SK-MEL-5 (cell line): ENCODE measurements at regions not wholly inside any gene's neighbourhood (a gene's known extent, or its start where the extent isn't known, plus 50 kb on each side); places are given as distances from the start of the nearest gene placed in this dataset.
A peak's percentile ranks its signal among the peaks of the same experiment; 100 is the strongest.

Experiments used
- DNase-seq: peaks from one replicate; pipeline ENCODE4 v3.0.0-alpha.2; 2016; ENCODE audit warnings: low read depth, low spot score
- in situ Hi-C: cut with HindIII; loops from 2 replicates; pipeline ENCODE4 v1.10.0; 2016; ENCODE audit warnings: low sequenced_read_pairs, high pct_unique_total_duplicates, low pct_unique_long_range_greater_than_20kb

DNA sequence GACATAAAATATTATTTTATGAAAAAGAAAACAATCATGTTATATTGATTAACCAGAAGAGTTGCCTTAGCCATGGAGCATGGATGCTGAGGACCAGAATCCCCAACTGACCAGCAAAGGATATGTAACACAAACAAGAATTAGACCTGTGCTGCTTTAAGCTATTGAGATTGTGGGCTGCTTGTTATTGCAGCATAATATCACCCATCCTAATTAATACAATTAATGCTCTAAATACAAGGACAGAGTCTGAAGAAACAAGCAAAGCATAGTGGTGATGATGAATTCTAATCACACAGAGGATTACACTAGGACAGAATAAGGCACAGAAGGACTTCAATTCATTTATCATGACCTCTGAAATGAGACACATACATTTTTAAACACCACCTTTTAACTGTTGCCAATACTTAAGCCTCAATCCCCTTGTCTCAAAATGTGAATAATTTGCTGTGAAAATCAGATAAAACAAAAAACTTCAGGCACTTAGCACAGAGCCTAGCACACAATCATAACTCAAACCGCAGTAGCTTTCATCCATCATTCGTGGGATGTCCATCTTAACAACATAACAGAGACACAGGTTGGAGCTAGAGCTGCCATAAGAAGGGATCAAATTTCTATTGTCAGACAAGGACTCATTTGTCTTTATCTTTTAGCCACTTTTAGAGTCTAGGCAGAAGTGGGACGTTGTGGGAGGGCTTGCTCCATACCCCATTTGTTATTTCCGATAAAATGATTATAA lies 449.6 kb upstream of the DCN start:
- in situ Hi-C loops = no loop called here
- no peak for DNase-seq

DNA sequence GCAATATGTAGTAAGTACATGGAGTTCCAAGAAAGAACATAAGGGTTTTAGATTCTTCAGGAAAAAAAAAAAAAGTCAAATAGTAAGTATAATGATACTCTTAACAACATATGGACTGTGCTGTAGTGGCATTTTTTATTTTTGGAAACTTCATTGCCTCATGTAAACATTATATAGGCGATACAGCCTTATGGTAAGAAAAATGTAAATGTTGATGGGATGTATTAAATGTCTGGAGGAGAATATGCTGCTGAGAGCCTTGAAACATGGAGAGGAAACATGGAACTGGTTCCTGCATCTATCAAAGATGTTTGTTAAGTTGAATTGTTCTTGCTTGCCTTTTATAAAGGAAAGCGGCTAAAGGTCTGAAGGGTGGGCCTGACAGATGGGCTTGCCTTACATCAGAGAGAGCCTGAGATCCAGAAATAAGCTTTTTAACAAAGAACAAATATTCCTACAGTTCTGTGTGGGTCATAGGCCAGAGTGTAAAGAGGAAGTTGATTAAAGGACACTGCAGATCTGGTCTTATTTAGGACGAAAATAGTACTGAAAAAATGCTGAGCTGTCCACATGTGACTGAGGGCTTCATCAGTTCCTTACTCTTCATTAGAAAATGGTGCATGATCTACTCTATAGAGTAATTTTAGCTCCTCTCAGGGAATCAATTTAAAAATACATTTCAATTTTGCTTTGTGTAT lies 448.1 kb upstream of the DCN start:
- in situ Hi-C loops = no loop called here

DNA sequence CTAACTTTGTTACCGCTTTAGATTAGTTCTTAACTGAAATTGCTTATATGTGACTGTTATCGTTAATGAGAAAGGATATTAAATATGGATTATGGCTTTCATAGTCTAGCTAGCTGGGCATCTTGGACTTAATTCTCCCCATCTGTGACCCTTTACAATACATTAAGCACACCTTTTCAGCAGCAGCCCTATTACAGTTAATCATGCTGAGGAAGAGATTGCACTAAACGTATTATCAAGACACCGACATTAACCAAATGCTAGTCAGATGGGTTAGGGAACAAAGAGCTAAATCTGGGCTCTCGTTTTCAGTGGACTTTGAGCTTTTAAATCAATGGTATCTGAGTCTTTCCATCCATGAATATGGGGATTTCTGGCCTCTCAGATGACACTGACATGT lies 447.5 kb upstream of the DCN start:
- in situ Hi-C loops = no loop called here

More for the DNA sequence above, 448.1 kb upstream of the DCN start:
- no peak for DNase-seq

DNA sequence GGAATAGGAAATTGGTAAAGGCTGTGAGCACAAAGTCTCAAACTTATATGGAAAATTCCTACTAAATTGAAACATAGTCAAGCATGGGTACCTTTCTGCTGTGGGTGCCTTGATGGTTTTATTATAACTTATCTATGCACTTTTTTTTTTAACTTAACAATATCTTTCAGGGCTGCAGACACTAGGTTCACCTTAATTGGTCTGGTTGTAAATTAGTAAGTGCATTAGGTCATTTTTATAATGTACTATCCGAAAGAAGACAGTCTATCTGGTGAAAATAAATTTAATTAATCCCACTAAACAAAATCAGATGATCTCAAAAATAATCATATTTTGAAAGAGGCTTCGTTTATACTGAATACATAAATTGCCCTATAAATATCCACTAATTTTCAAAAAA lies 446.8 kb upstream of the DCN start:
- DNase-seq = no peak
- in situ Hi-C loops = no loop called here

More for the DNA sequence above, 447.5 kb upstream of the DCN start:
- no peak for DNase-seq

DNA sequence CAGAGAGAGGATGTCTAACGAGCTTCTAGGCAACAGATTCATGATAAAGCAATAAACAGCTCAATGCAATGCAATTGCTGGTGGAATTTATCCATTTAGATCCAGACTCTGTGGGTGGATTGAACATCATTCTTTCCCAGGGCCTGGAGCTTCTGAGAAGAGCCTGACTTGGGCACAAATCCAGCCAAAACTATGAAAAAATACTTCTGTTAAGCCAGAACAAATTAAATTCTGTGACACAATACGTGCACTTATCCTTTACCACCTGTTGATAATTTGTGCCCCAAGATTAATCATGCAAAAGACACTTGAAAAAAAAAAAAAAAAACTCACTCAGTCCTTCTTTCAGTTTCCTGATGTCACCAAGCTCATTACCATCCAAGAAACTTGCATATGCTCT lies 446.0 kb upstream of the DCN start:
- DNase-seq = no peak
- in situ Hi-C loops = no loop called here

DNA sequence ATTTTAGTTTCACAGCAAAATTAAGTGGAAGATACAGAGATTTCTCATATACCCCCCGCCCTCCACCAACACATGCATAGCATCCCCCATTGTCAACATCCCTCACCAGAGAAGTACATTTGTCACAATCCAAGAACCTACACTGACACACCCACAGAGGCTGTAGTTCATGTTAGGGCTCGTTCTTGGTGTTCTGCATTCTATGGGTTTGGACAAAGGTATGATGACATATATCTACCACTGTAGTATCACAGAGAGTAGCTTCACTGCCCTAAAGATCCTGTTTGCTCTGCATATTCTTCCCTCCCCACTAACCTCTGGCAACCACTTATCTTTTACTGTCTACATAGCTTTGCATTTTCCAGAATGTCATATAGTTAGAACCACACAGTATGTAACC lies 444.6 kb upstream of the DCN start:
- DNase-seq = no peak
- in situ Hi-C loops = no loop called here

DNA sequence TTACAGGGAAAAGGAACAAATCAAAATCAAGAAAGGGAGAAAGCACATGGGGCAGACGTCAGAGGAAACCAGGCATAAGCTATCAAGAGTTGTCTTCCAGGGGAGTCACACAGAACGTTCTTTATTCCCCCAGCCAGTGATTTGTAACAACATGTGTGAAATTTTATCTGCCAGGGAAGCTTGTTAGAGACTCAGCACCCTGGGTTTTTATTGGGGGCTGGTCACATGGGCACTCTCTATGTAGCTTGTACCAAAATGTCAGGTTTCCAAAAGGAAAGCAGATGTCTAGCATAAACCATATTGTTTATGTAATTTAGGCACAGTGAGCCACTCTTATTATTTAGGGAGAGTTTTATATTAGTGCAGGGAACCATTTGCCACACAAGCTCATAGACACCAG lies 440.4 kb upstream of the DCN start:
- DNase-seq = peak; percentile 54
- in situ Hi-C loops = no loop called here

DNA sequence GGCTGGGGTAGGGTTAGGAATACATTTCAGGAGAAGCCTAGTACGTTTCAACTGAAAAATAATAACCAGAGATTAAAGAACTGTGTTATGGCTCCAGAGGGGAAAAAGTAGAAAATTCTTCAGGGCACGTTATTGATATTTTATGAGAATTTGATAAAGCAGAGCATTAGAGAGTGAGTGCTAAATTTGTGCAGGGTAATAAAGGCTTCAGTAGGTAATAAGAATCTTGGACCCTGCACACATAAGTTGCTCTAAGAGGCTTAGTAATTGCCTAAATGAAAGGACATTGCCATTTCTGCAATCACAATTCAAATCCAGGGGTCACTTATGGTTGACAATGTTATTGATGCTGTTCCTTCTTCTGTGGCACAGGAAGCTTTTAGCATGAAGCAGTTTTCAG lies 439.4 kb upstream of the DCN start:
- in situ Hi-C loops = no loop called here
- DNase-seq = no peak

DNA sequence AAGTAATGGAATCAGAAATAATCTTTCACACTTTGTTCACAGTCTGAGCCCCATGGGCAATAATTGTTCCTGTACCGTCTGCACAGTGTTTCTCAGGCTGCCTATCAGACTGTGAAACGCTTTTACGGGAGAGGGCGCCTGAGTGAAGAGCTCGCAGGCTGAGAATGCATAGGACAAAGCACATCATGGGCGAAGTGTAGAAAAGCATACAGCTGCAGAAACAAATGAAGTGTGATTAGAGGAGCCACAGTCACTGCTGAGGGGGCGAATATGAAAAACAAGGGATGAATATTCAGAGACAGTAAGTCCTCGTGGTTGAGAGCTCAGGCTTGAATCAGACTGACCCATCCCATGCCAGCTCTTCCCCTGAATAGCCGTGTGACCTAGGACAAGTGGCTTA lies 438.4 kb upstream of the DCN start:
- in situ Hi-C loops = no loop called here
- peak; percentile 40 for DNase-seq

DNA sequence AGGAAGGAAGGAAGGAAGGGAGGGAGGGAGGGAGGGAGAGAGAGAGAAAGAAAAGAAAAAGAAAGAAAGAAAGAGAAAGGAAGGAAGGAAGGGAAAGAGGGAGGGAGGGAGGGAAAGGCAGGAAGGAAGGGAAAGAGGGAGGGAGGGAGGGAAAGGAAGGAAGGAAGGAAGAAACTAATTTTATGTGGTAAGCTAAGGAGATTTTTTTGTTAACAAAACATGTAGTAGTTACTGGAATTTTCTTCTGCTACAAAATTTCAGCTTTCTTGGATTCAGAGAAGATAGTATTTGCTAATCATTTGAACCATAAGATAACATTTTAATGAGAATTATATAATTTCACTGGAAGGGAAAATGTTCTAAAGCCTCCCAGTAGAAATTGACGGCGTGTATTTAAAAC lies 437.8 kb upstream of the DCN start:
- no peak for DNase-seq
- in situ Hi-C loops = no loop called here

DNA sequence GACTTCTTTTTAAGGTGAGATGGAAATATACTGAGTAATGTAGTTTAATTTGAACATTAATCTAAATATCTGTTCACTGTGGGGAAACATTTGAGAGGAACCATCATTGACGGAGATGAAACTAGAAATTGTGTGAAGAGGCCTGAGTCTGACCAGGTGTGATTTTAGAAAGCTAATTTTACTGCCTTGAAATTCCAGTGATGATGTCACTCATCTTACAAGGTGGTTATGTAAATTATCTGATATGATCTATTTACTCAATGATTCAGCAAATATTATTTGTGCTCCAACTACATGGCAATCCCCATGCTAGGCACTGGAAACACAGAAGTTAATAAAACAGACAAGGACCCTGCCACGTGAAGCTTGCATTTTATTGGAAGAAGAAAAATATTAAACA lies 435.7 kb upstream of the DCN start:
- in situ Hi-C loops = no loop called here
- DNase-seq = no peak

DNA sequence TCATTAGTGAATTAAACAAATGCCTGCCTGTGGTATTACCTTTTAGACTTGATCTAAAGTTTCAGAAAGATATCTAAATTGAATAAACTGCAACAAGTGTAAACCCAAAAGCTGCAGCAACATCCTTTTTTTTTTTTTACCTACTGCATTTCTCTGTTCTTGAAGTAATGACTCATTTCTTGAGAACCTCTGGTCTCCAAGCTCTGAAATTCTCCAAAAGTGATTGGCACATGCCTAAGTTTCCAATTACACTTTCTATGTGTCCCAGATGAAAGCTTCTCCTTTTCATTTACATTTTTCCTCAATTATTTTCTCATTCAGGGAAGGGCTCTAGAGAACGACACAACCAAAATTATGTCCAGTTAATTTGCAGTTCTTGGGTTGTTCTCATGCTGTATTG lies 435.2 kb upstream of the DCN start:
- in situ Hi-C loops = no loop called here
- DNase-seq = no peak

DNA sequence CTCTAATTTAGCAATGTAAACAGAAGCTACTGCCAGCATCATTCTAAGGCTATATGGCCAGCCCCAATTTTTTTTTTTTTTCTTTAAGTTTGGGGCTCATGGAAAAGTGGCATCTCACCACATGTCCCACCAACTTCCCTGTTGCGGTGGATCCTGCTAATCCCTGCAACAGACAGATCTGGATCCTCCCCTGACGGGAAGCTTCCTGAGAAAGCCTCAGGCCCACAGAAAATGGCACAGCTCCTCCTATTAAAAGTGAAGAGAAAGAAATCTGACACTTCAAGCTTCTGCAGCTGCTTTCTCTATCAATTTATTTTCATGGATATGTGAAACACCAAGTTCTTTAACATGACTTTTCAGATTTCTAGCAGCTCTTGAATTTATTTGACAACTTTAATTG lies 433.8 kb upstream of the DCN start:
- in situ Hi-C loops = no loop called here
- no peak for DNase-seq

DNA sequence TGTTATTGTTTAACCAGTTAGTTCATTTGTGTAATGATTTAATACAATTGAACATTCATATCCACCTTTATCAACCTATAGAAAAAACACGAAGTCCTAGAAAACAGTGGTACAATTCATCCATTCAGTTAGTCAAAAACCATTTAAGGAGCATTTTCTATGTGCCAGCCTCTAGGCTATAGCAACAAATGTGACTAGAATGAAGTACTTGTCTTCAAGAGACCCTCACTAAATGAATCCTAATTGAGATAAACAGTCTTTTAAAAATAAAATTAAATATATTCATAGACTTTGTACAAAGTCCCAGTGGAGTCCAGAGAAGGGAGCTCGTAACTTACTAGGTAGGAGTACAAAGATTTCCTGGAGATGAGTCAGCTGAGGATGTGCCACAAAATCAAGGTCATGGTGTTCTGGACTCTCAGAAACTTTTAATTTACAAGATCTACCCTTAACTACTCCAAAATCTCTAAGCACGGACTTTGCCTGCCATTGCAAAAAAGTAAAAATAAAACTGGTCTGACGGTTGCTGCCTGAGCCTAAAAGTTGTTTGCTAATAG lies 430.7 kb upstream of the DCN start:
- peak; percentile 51 for DNase-seq
- in situ Hi-C loops = no loop called here

DNA sequence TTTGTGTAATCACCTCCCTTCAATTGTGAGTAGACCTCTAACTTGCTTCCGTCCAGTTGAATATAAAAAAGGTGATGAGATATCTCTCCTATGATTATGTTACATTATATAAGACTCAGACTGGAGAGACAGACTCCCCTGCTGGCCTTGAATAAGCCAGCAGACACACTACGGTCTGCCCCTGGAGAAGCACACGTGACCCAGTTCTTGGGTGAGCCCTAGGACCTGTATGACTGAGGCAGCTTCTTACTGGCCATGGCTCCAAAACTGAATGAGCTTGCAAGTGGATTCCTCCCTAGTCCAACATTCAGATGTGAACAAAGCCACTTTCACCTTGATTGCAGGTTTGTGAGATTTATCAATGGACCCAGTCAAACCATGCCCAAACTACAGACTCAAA lies 427.9 kb upstream of the DCN start:
- in situ Hi-C loops = no loop called here
- peak; percentile 60 for DNase-seq

DNA sequence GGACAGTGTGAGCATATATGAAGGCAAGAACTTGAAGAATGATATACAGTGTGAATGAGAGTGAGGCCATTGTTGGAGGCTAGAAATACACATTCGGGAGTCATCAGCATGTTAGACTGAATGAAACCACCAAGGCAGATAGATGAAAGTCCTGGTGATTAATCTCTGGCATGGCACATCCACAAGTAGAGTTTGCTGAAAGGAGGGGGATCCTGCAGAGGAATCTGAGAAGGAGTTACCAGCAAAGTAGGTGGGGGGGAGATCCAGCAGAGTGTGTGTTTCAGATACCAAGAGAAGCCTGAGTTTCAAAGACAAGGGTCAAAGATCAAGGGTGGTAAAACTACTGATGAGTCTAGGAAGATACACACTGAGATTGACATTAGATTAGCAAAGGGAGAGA lies 426.7 kb upstream of the DCN start:
- DNase-seq = no peak
- in situ Hi-C loops = no loop called here

DNA sequence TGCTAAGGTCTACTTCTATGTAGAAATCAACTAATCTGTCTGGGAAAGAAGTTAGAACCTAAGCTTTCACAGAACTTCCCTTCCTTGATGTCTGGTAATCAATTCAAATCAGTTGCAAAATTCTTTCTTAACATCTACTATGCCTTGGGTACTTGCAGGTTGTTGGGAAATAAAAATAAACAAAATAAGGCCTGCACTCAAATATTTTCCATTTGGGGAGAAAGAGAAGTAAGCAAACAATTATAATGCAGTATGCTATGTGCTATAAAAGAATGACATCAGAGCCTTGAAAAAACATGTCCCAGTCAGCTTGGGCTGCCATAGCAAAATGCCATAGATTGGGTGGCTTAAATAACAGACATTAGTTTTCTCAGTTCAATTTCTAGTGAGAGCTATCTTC lies 425.9 kb upstream of the DCN start:
- in situ Hi-C loops = no loop called here
- no peak for DNase-seq

DNA sequence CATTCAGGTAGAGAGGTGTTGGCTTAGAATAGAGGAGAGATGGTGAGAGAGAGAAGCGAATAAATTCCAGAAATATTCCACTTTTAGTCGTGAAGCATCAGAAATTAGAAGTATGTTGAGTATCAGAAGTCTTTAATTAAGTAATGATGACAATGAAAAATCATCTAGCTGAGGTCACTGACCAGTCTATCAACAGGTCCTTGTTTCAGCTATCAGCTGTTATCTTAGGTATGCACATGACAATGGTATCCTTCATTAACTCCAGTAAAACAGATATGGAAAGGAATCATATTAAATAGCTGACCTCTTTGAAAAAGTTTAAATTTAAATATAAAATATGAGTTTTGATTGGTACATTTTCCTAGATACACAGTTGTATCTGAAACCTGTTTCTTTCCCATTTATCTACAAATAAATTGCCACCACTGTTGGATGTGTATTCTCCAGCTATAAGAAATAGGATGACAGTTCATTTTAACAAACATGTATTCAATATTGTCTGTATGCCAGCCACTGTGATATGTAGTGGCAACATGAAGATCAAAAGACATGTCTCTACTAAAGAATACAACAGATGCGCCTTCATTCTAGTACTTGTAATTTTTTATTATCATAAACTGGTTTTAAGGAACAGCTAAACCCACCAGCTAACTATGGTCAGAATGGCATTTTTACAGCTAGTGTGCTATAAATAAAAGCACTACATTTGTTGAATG lies 424.2 kb upstream of the DCN start:
- in situ Hi-C loops = no loop called here
- no peak for DNase-seq

DNA sequence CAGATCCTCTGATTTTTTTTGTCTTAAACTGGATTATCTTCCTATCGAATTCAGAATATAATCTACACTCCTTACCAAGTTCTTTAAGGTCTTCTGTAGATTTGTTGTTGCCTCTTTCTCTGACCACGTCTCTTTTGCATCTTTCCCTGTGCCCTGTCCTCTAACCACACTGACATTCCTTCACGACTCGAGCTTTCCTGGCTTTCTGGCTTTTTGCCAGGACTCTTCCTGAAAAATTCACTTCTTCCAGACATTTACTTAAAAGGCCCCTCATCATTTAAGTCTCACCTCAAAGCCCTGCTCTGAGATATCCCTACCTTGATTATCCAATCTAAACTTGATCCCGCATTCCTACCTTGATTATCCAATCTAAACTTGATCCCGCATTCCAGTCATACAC lies 422.3 kb upstream of the DCN start:
- DNase-seq = no peak
- in situ Hi-C loops = no loop called here
